PC-9 (cell line): ENCODE measurements at regions not wholly inside any gene's neighbourhood (a gene's known extent, or its start where the extent isn't known, plus 50 kb on each side); places are given as distances from the start of the nearest gene placed in this dataset.

ENCODE experiments used
- BruUV-seq: library from RNA; stranded (reverse); fragments of 400-500 nt; replicated peaks from 2 replicates; lab custom pipeline; 2021; lab: Mats Ljungman, UMichigan
- CTCF ChIA-PET: fragments of 300-600 bp; sonication (Branson Sonifier 250); formaldehyde crosslinking; loops from one replicate; lab custom pipeline; 2022; ENCODE audit warnings: antibody characterized with exemption; lab: Charles Lee
- POLR2A ChIA-PET: fragments of 300-600 bp; sonication (Branson Sonifier 250); formaldehyde crosslinking; loops from one replicate; lab custom pipeline; 2022; ENCODE audit warnings: antibody characterized with exemption; ENCODE audit not compliant: unreplicated experiment; lab: Charles Lee
- DNase-seq, 2 experiments: peaks; one replicate each; pipeline versions ENCODE4 v3.0.0 to v3.0.0-alpha.2; 2015 to 2022; ENCODE audit warnings: mixed read lengths in 1 of 2
- H2AFZ ChIP-seq: fragments of 200-600 bp; sonication (generic); 2 replicates; pipeline ENCODE4 v1.8.1; 2017; ENCODE audit warnings: antibody characterized with exemption
- H3F3A ChIP-seq: fragments of 200-600 bp; sonication (generic); 2 replicates; pipeline ENCODE4 v1.8.1; 2017; ENCODE audit warnings: antibody characterized with exemption, mild to moderate bottlenecking, low read depth; ENCODE audit not compliant: insufficient read depth
- H3K27ac ChIP-seq: fragments of 200-600 bp; sonication (generic); 2 replicates; pipeline ENCODE4 v1.6.1; 2016; ENCODE audit warnings: mixed run types
- H3K27me3 ChIP-seq: fragments of 200-600 bp; sonication (generic); 2 replicates; pipeline ENCODE4 v1.6.1; 2016; ENCODE audit warnings: low read depth, mixed run types; ENCODE audit not compliant: insufficient read depth
- H3K36me3 ChIP-seq: fragments of 200-600 bp; sonication (generic); 2 replicates; pipeline ENCODE4 v1.6.1; 2016; ENCODE audit warnings: low read depth, mixed run types
- H3K4me1 ChIP-seq: fragments of 200-600 bp; sonication (generic); replicated peaks from 2 replicates; pipeline ENCODE4 v1.6.1; 2016; ENCODE audit warnings: mixed run types; ENCODE audit not compliant: insufficient read depth
- H3K4me2 ChIP-seq: fragments of 200-600 bp; sonication (generic); 2 replicates; pipeline ENCODE4 v1.6.1; 2017; ENCODE audit warnings: mixed run types
- H3K4me3 ChIP-seq: fragments of 200-600 bp; sonication (generic); 2 replicates; pipeline ENCODE4 v1.6.1; 2016; ENCODE audit warnings: mixed run types
- H3K79me2 ChIP-seq: fragments of 200-600 bp; sonication (generic); 2 replicates; pipeline ENCODE4 v1.6.1; 2017; ENCODE audit warnings: low read depth, mixed run types
- H3K9me2 ChIP-seq: fragments of 200-600 bp; sonication (generic); 2 replicates; pipeline ENCODE4 v1.8.1; 2017; ENCODE audit warnings: mild to moderate bottlenecking; ENCODE audit not compliant: insufficient read depth
- H3K9me3 ChIP-seq: fragments of 200-600 bp; sonication (generic); 2 replicates; pipeline ENCODE4 v1.8.1; 2016; ENCODE audit warnings: low read depth; ENCODE audit not compliant: insufficient read depth
- H4K20me1 ChIP-seq: fragments of 200-600 bp; sonication (generic); 2 replicates; pipeline ENCODE4 v1.8.1; 2017; ENCODE audit not compliant: insufficient read depth
- EZH2 ChIP-seq: fragments of 200-600 bp; sonication (generic); IDR thresholded peaks from 2 replicates; pipeline ENCODE4 v1.8.0; 2017; ENCODE audit warnings: antibody characterized with exemption, low read depth
- intact Hi-C: fragments of 100-400 bp; cut with micrococcal nuclease; formaldehyde crosslinking; loops from one replicate; pipeline ENCODE4 v1.10.0; 2022; ENCODE audit not compliant: unreplicated experiment
- TF ChIP-seq, protein P1 (sequence below): fragments of 200-600 bp; sonication (generic); conservative IDR thresholded peaks from 2 replicates; pipeline ENCODE4 v1.6.1; 2017; ENCODE audit warnings: mixed run types, antibody characterized with exemption, mild to moderate bottlenecking, moderate library complexity

DNA sequence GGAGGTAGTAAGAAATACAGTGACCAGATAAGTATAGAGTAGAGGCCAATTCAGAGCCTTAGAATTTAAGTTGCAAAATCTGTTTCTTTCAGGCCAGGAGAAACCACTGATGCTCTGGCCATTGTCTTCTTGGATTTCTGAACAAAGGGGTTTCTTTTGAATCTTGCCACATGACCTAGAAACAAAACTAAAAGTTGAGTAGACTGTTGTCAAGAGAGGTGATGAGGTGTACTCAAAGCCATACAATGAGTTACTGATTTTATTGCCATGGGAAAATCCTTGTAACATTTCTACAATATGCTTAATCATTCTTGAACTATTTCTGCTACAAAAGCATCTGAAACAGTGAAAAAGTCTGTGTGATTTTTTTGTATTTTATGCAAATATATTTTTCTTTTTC lies 881.3 kb downstream of the CDH11 start:
- H3K9me2 ChIP-seq: no peaks in the 10 kb centered on the region
- H3K4me3 ChIP-seq: no peak overlapping the region
- H2AFZ ChIP-seq: no peak overlapping the region
- DNase-seq: no peak
- no peaks in the 10 kb centered on the region for H3K9me3 ChIP-seq
- CTCF ChIA-PET: no interaction called here
- intact Hi-C loops: no loop called here
- POLR2A ChIA-PET: no interaction called here
- H3K79me2 ChIP-seq: no peaks in the 10 kb centered on the region
- H3K27ac ChIP-seq: no peak overlapping the region
- BruUV-seq: no TSS peak
- no peaks in the 10 kb centered on the region for H3K36me3 ChIP-seq
- no peaks in the 10 kb centered on the region for H3F3A ChIP-seq
- TF ChIP-seq, protein P1, sequence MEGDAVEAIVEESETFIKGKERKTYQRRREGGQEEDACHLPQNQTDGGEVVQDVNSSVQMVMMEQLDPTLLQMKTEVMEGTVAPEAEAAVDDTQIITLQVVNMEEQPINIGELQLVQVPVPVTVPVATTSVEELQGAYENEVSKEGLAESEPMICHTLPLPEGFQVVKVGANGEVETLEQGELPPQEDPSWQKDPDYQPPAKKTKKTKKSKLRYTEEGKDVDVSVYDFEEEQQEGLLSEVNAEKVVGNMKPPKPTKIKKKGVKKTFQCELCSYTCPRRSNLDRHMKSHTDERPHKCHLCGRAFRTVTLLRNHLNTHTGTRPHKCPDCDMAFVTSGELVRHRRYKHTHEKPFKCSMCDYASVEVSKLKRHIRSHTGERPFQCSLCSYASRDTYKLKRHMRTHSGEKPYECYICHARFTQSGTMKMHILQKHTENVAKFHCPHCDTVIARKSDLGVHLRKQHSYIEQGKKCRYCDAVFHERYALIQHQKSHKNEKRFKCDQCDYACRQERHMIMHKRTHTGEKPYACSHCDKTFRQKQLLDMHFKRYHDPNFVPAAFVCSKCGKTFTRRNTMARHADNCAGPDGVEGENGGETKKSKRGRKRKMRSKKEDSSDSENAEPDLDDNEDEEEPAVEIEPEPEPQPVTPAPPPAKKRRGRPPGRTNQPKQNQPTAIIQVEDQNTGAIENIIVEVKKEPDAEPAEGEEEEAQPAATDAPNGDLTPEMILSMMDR: no peak
- TF ChIP-seq EZH2: no peak
- H3K4me1 ChIP-seq: no peaks in the 10 kb centered on the region
- no peak overlapping the region for H3K4me2 ChIP-seq
- peaks cover 13% of the 10 kb centered on the region; the same call in 1 of the 2 replicates for H3K27me3 ChIP-seq
- no peaks in the 10 kb centered on the region for H4K20me1 ChIP-seq

DNA sequence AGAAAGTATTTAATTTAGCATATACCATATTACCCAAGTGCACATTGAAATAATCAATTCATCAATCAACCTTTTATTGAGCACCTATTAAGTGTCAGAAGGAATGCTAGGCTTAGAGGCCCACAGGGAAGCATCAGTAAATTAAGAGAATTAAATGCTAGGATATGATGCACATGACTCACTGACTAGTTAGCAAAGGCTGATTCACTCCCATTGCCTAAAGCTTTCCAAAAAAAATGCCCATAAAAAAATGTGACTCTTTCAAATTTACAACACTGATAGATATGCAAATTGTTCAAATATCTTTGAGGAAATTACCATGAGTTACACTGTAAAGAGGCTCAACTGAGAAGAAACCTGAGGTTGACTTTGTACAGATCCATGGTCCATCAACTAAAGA lies 883.3 kb downstream of the CDH11 start:
- no peaks in the 10 kb centered on the region for H4K20me1 ChIP-seq
- H3K9me3 ChIP-seq: no peaks in the 10 kb centered on the region
- no peaks in the 10 kb centered on the region for H3F3A ChIP-seq
- peaks cover 10% of the 10 kb centered on the region; the same call in 1 of the 2 replicates for H3K27me3 ChIP-seq
- ChIA-PET POLR2A (no interaction called here), CTCF (no interaction called here)
- TF ChIP-seq EZH2: no peak
- TF ChIP-seq, protein P1: no peak
- H3K79me2 ChIP-seq: no peaks in the 10 kb centered on the region
- DNase-seq: no peak
- H3K9me2 ChIP-seq: no peaks in the 10 kb centered on the region
- H3K36me3 ChIP-seq: no peaks in the 10 kb centered on the region
- intact Hi-C loops: no loop called here
- H3K4me3 ChIP-seq: no peak overlapping the region
- no peak overlapping the region for H3K4me2 ChIP-seq
- no TSS peak for BruUV-seq
- no peak overlapping the region for H2AFZ ChIP-seq
- no peaks in the 10 kb centered on the region for H3K4me1 ChIP-seq
- no peak overlapping the region for H3K27ac ChIP-seq

DNA sequence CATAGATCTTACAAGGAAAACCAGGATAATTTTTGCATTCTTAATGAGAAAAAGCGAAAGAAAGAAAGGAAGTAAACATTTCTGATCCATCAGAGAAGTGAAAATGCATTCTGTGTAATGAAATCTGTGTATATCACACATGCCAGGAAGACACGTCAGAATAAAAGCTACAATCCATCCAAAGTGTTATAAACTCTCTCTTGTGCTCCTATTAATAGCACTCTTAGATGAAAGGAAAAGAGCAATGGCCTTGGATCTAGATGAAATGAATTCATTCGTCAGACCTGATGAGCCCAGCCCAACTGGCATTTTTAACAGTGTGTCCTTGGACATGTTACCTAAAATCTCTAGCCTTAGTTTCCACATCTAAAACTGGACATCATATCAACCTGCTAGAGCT lies 885.5 kb downstream of the CDH11 start:
- Histone ChIP-seq H2AFZ (no peak overlapping the region), H3K27ac (no peak overlapping the region), H4K20me1 (no peaks in the 10 kb centered on the region), H3K79me2 (no peaks in the 10 kb centered on the region), H3F3A (no peaks in the 10 kb centered on the region), H3K4me3 (no peak overlapping the region), H3K4me1 (no peaks in the 10 kb centered on the region), H3K9me3 (no peaks in the 10 kb centered on the region), H3K27me3 (no peaks in the 10 kb centered on the region; the same call in 1 of the 2 replicates), H3K9me2 (no peaks in the 10 kb centered on the region), H3K36me3 (no peaks in the 10 kb centered on the region), H3K4me2 (no peak overlapping the region)
- no peak for TF ChIP-seq EZH2
- TF ChIP-seq, protein P1: no peak
- POLR2A ChIA-PET: no interaction called here
- no peak for DNase-seq
- intact Hi-C loops: no loop called here
- BruUV-seq: no TSS peak
- CTCF ChIA-PET: no interaction called here
